ACHN (cell line): ENCODE measurements at regions not wholly inside any gene's neighbourhood (a gene's known extent, or its start where the extent isn't known, plus 50 kb on each side); places are given as distances from the start of the nearest gene placed in this dataset.

Experiments
- DNase-seq: peaks from one replicate; pipeline ENCODE4 v3.0.0-alpha.2; 2015
- in situ Hi-C: cut with HindIII; loops from 2 replicates; pipeline ENCODE4 v1.10.0; 2017; ENCODE audit warnings: low sequenced_read_pairs, low pct_ligation_motif_present, low pct_unique_long_range_greater_than_20kb

DNA sequence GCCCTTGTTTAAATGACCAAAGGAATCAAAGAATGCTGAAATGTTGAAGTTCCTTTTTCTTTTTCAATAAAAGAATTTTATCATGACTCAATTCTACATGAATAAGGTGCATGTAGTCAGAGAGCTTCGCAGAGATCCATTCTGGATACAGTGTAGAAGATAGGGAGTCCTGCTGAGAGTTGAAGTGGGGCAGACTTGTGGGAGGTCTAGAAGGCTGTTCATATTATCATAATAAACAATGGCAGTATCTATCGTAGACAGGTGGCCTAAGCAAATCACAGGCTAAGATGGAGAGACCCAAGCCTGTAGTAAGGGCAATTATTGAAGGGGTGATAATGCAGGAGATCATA, 1322.0 kb upstream of the CELF4 start:
- DNase-seq, result no peak
- in situ Hi-C loops, result no loop called here

DNA sequence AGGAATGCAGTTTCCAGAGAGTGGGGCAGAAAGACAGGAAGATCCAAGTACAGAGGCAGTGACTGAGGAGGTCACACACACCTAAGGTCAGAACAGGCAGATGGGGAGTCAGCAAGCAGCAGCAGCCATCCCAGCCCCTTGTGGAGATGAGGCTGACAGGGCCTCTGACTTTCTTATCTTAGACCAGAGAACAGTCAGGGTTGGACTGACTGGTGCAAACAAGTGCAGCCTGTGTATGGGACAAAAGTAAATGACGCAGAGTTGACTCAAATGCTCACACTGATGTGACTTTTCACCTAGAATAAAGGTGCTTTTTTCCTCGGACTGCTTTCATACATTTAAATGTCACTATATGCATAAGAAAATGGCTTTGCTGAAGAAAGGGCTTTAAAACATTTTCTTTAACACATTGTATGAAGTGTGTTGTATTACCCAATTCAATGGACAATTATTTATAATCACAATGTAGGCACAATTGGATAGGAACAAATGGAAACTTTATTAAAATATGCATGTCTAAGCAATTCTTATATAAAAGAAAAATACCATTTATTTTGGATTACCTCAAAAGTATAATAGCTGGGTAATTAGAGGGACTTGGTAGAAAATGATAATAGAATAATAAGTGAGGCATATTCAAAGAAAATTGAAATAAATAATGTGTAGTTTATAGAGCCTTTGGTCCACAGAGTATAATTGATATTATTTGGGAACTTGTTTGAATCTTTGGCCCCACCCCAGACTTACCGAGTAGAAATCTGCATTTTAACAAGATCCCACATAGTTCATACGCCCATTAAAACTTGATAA, 1321.5 kb upstream of the CELF4 start:
- no peak for DNase-seq
- in situ Hi-C loops, result no loop called here

DNA sequence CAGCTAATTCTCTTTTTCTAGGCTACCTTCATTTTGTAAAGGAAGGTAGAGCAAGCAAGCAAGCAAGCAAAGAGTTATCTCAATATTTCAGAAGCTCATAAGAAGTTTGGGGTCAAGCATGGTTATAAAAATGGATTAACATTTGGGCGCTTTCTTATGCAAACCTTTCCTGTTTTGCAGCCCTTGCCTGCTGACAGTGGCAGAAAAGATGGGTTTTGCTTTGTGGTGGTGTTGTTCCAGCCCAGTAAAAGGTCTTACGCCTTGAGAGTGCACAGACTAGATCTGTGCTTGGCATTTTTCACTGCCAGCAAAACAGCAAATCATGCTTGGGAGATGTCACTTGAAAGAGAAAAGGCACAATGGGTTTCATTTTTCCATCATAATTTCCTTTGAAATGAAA, 1320.6 kb upstream of the CELF4 start:
- no peak for DNase-seq
- in situ Hi-C loops, result no loop called here

DNA sequence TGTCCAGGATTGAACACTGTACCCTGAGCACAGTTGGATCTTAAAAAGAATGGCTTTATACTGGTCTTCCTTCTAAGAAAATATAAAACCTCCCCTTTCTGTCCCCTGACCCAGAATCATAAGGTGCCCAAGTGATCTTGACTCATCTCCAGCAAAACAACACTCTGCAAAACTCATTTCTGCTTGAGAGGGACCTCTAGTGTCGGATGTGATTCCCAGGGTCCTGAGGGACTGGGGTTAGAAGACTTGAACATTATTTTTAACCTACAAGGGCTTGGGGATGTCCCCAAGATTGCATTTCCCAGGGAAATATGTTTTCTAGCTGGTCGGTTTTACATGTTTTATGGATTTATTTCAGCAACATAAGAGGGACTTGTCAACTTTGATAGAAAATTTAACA, 1318.5 kb upstream of the CELF4 start:
- in situ Hi-C loops, result no loop called here
- DNase-seq, result no peak

DNA sequence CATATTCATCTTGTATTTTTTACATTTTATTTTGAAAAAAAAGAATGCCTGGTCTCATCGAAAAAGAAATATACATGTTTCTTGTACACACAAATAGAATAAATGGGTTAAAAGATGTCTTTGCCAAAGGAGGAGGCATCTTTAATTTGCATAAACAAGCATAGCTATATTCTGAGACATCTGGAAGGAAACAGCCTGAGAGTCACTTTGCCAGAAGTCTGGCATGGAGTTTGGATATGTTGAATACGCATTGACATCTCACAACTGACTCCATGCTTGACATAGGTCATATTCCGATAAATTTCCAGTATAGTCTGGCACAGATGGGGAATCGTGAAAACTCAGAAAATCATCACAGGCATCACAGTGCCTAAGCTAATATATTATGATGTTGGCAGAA, 1317.5 kb upstream of the CELF4 start:
- DNase-seq, result no peak
- in situ Hi-C loops, result no loop called here

DNA sequence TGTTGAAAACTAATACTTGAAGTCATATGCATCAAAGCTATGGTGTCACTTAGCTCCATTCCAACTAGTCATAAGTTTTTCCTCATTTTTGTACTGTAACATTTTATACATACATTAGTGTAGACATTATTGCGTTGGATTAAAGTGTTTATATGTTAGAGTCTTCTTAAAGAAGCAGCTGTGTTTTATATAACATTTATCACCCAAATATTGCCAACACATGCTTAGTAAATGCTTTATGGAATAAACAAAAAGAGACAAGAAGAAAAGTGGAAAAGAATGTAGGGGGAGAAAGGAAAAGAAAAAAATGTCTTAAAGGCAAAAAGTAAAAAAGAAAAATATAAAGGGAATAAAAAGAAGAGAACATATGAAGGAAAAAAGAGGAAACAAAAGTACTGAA, 1314.3 kb upstream of the CELF4 start:
- DNase-seq, result no peak
- in situ Hi-C loops, result no loop called here

DNA sequence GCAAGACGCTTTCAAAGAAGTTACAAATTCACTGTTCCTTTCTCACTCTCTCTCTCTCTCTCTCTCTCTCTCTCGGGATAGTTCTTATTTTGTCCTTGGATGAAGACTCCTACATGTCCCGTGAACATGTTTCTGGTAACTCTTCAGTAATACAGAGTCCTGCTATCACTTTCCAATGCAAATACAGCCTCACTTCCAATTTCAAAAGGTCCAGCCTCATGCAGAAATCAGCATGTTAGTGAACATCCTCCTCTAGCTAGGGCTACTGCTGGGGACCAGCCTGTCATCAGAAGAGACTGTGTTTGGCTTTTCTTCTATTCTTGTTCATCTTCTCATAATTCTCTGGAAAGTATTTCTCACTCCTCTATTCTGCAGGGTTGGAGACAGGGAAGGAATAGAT, 1306.7 kb upstream of the CELF4 start:
- no peak for DNase-seq
- in situ Hi-C loops, result no loop called here

DNA sequence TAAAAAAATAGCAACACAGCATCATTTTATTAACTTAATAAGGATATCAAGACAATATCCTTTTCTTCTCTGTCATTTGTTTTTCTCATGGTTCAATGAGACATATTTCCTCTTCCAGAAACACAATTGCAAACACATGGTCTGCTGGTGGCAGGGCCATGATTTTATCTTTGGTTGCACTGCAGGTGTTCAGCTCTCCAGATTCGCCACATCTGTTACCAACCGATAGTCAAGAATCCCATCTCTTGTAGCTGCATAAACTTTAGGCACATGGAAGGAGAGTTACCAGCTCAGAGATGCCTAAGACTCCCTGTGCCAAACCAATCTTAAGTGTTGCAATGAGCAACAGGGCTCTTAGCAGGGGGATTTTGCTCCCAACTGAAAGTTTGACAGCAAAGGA, 1303.2 kb upstream of the CELF4 start:
- in situ Hi-C loops, result no loop called here

DNA sequence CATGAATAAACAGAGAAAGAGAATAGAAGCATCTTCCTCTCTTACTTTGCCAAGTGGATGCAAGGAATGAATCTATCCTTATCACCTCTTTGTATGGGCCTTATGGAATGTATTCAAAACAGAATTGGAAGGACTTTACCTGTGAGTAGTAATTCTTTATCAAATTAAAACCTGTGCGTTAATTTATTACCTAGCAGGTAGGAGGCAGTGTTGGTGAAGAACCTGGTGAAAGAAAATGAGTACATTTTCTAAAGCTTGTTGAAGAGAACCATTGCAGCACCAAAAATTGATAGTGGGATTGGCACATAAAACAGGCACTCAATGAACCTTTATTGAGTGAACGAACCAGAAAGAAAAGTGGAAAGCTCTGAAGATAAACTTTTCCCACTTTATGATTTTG, 1302.1 kb upstream of the CELF4 start:
- in situ Hi-C loops, result no loop called here
- DNase-seq, result no peak

More for the DNA sequence above, 1303.2 kb upstream of the CELF4 start:
- no peak for DNase-seq

DNA sequence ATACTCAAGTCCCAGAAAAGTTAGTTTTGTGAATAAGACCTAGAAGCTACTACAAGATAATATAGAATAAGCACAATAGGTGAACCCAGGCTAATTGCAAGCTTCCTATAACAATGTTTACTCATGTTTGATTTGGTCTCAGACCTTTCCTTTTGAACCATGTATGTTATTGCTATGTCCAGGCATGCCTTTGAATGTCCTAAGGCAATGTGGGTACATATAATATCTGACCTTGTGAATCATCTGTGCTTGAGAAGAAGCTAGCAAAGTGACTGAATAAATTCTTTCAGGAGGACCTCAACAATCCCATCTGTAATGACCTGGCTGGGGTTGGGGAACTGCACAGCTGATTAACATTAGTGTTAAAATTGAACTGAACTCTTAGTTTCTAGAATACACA, 1285.9 kb upstream of the CELF4 start:
- no peak for DNase-seq
- in situ Hi-C loops, result no loop called here

DNA sequence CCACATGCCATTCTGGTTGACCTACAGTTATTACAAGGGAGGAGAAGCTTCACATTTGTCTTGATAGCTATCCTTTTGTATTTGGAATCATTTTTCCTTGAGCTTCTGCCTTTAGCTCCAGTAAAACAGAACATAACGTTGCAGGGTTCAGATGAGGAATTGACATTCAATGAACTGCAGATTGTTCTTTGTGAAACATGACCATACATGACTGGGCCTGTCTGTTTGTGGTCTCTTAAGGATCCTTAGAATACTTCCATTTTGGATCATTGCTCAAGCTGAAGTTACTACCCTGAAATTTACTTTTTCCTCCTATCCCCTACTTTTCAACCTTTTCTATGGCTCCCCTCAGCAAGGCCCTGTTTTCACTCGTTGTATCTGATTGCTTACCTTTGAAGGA, 1281.7 kb upstream of the CELF4 start:
- in situ Hi-C loops, result no loop called here
- no peak for DNase-seq

DNA sequence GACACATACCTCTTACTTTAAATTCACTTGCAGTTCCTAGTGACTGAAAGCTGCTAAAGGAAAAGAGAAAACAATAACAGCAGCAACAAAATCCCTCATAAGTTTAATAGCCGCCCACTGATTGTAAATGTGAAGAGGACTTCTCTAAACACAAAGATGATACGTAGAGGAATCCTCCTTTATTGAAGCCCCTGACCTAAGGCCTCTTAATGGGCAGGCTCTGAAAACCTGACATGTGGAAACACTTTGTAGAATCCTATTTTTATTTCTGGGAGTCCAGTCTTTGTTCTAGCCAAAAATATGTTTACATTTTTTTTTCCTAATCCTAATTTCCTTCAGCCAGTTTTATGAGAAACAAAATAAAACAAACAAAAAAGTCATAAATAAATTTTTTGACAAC, 1277.7 kb upstream of the CELF4 start:
- in situ Hi-C loops, result no loop called here
- DNase-seq, result no peak

DNA sequence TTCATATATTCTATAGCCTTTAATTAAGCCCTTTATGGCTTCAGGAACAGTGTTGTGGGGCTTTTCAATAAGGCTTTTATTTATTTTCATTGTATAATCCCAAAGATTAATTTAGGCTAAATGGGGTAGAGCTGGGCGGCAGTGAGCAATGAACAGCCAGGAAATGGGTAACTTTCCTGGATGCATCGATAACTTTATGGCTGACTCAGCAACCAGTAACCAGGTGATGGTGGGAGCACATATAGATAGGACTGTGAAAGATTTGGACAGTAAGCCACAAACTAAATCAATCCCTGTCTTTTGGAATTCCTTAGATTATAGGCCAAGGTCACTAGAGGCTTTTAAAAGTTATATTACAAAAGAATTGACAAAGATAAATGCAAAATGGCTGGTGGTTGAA, 1260.6 kb upstream of the CELF4 start:
- in situ Hi-C loops, result no loop called here
- DNase-seq, result no peak

DNA sequence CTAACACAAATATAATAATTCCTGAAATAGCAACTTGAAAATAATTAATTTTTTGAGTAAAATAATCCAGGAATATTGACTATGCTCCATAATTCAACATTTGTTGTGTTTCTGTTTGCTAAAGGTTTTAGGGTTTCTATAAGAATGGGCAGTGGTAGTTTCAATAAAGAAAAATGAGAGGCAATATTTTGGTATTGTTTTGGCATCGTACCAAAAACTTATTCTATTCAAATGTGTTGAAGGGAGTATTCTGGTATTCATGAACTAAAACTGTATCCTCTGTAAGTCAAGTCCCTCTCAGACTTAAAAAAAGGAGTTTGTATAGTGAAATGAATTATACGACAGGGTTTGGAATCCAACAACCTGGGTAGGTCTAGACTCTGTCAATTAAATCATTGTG, 1245.6 kb upstream of the CELF4 start:
- no peak for DNase-seq
- in situ Hi-C loops, result no loop called here

DNA sequence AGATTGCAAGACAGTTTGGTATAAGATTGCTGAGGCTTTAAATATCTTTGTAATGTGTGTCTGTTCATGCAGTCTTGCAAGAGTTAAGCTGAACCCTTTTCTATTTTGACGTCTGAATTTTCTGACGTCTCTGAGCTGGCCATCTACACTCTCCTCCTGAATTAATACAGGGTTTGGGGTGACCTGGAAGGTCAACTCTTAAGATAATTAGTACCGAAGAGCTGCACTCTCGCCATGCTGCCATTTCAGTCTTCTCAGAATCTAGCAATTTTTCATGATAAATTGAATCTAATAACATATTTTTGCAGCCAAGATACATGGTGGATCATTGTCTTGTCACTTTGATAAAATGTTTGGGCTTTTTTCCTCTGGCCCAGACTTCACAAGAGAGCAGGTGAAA, 1245.2 kb upstream of the CELF4 start:
- in situ Hi-C loops, result no loop called here
- no peak for DNase-seq

DNA sequence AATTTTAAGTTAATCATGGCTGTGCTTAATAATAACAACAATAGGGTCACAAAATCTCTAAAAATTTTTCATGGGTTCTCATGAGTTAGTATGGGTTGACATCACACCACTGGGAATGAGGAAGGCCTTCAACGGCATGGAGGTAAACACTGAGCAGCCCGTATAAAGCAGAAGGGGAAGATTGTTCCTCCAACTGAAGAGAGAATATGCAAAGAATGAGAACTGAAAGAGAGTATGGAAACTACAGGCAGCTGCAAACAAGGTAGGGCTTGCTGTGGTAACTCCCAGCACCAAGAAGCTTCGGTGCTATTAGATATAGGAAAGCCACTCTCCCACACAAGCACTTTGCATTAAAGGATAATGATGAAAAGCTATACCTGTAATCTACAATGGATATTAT, 1242.3 kb upstream of the CELF4 start:
- no peak for DNase-seq
- in situ Hi-C loops, result no loop called here

DNA sequence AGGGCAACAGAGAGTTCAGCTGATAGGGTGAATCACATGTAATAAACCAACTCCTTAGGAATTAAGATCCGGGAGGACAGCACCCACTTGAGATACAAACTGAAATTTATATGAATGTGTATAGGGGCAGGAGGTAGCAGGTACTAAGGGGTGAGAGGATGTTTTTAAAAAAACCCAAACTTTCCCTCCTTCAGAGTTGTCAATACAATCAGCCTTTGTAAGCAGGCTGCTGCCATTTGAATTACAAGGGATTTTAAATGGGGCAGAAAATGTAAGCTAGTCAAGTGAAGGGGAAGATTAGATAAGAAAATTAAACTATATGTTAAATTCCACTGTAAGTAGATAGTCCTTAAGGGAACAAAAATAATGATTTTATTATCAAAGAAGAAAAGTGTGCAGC, 1239.7 kb upstream of the CELF4 start:
- in situ Hi-C loops, result no loop called here

DNA sequence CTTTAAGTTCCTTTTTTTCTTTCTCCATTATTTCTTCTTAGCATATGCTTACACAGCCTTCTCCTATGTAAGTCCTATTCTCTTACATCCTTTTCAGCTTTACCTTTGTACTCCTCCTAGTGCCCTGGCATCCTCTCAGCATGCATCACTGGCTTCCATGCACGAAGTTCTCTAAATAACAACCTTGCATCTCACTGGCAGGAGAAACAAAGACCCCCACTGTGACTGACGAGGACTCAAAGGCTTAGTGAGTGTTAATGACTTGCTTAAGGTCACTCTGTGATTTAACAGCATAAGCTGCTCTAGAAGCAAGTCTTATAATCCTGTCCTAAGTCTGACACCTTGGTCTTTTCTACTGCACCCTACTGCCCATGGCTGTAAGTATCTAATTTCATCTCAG, 1236.0 kb upstream of the CELF4 start:
- in situ Hi-C loops, result no loop called here
- no peak for DNase-seq

More for the DNA sequence above, 1239.7 kb upstream of the CELF4 start:
- DNase-seq, result no peak

DNA sequence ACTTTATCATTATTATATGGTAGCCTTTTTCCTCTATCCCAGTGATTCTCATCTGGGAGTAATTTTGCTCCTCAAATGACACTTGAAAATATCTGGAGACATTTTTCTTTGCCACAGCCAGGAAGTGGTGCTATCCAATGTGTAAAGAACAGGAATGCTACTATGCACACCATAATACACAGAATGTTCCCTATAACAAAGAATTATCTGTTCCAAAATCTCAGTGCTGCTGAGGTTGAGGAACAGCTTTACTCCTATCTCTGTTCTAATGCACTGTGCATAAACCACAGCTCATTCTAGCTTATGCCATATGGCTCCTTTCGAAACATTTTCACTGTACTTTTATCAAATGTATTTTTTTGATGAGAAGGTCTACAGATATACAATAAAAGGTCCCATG, 1231.2 kb upstream of the CELF4 start:
- no peak for DNase-seq
- in situ Hi-C loops, result no loop called here

DNA sequence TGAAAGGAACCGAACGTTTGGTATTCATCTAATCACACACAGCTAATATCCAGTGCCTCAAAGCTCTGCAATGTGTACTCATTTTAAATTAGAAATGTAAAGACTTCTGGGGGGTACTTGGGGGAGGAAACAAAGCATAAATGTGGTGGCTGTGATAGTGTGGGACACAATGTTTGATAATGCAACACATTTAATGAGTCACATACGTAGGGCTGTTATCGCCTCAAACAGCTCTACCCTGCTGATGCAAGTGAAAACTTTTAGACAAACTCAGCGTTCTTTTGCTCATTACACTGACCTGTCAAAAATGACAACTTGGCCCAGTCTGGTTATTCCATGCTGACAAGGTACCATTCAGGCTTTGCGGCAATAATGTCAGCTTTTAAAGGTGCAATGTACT, 1227.1 kb upstream of the CELF4 start:
- no peak for DNase-seq
- in situ Hi-C loops, result no loop called here

DNA sequence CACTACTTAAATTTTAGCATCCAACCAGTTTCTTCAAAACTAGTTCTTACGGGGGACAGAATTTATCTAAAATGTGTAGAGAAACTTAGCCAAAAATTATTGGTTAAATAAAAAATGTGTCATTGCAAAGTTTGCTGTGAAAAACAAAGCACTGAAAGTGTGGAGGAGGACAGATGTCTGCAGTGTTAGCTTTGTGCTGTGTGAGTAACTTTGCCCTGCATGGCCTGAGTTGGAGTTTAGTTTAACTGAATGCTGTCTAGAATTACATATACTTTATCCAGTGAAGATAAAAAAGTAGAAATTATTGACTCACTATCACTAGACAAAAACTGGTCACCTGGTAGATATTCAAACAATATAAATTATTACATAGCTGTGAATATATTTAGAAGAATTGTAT, 1225.2 kb upstream of the CELF4 start:
- in situ Hi-C loops, result no loop called here
- no peak for DNase-seq
